GM12873 (cell line): ENCODE measurements at regions not wholly inside any gene's neighbourhood (a gene's known extent, or its start where the extent isn't known, plus 50 kb on each side); places are given as distances from the start of the nearest gene placed in this dataset.

ENCODE experiments used
- TF ChIP-seq, protein P1 (sequence below): IDR thresholded peaks from 2 replicates; pipeline ENCODE4 v1.5.1; 2012; ENCODE audit warnings: low read depth, mild to moderate bottlenecking, moderate library complexity, low read length, control low read depth; ENCODE audit not compliant: insufficient read depth; ENCODE audit errors: missing control alignments

DNA sequence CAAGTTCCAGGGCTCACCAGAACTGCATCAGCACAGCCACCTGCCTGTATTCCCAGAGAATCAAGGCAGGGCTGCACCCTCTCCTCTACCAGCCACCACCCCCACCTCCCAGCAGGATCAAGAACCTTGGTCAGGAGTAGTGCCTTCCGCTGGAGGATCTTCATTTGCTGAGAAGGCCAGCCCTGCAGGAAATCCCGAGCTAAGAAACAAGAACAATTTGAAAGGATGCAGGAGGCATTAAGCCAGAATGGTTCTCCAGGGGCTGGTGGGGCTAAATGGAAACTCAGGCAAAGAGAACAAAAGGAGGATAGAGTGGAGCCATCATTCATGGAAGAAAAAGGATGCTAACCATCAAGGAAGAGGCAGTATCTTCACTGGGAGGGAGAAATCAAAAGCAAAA, 147.3 kb upstream of the SLC14A2 start:
- TF ChIP-seq, protein P1, sequence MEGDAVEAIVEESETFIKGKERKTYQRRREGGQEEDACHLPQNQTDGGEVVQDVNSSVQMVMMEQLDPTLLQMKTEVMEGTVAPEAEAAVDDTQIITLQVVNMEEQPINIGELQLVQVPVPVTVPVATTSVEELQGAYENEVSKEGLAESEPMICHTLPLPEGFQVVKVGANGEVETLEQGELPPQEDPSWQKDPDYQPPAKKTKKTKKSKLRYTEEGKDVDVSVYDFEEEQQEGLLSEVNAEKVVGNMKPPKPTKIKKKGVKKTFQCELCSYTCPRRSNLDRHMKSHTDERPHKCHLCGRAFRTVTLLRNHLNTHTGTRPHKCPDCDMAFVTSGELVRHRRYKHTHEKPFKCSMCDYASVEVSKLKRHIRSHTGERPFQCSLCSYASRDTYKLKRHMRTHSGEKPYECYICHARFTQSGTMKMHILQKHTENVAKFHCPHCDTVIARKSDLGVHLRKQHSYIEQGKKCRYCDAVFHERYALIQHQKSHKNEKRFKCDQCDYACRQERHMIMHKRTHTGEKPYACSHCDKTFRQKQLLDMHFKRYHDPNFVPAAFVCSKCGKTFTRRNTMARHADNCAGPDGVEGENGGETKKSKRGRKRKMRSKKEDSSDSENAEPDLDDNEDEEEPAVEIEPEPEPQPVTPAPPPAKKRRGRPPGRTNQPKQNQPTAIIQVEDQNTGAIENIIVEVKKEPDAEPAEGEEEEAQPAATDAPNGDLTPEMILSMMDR, result no peak

DNA sequence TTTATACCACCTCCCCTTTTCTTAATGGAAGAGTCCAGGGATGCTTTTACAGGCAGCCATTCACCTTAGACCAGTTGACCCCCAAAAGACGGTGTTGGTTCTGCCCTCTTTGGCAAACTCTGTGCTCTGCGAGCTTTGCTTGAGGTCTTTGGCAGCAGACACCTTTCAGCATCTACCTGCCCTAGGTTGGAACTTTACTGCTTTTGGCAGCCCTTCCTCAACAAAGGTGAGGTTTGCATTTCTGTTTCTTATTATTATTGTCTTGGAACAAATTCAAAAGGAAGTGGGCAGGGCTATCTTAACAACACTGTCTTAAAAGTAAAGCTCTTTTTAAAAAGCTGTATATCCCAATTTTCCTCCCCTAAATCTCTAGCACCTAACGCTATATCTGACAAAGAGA, 136.4 kb upstream of the SLC14A2 start:
- TF ChIP-seq, protein P1, result no peak

DNA sequence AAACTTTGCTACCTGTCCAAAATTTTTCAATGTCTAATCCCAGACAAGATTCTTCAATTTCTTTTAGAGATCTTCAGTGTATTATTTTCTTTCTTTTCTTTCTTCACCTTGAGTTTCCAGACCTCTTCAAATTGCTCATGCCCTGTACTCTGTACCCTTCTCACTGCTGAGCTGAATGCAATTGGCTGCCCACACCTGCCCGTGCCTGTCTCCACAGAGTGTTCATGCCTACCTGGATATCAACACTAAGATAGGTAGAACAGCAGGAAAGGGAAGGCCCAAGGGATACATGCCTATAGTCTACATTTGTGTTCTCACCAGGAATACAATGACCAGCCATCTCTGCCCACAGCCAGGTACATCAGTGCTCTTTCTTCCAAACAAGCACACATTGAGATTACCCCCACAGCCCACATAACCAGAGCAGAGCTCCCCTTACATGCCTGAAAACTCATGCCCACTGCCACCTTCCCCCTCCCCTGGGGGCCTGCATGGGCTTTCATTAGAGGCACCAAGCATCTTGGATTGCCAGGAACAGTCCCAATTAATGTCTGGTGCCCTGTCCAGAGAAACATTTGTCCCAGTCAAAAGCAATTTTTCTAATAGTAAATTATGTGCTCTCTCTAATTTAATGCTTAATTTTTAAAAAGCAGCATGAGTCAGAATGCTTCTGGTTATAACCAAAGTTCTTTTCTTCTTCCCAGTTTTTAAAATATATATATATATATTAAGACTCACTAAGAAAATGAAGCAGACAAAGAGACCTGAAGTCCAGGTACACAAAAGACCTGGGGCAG, 134.9 kb upstream of the SLC14A2 start:
- TF ChIP-seq, protein P1, result no peak

DNA sequence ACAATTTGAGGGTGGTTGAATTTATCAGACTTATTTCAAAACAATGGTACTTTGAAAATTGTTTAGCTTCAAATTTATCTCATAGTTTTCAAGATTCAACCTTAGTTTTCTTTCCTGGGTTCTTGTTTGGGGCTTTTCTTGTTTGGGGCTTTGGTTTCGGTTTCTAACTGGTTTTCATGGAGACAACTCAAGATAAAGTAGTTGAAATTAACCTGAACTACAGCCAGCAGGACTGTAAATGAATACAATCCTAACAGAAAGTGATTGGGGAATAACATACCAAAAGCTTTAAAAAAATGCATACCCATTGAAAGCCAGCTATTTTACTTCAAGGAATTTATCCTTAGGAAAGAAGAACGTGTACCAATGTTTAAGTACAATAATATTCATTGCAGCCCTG, 133.5 kb upstream of the SLC14A2 start:
- TF ChIP-seq, protein P1, result no peak

DNA sequence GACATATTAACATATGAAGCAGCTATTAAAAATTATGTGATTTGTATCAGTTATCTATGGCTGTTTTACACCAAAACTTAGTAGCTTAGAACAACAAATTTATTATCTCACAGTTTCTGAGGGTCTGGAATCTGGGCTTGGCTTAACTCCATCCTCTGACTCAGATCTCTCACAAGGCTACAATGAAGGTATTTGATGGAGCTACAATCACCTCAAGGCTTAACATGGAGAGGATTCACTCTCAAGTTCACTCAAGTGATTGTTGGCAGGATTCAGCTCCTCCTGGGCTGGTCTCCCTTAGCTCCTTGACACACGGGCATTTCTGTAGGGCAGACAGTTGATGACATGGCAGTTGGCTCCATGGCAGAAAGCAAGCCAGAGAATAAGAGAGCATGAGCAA, 133.0 kb upstream of the SLC14A2 start:
- TF ChIP-seq, protein P1, result no peak

DNA sequence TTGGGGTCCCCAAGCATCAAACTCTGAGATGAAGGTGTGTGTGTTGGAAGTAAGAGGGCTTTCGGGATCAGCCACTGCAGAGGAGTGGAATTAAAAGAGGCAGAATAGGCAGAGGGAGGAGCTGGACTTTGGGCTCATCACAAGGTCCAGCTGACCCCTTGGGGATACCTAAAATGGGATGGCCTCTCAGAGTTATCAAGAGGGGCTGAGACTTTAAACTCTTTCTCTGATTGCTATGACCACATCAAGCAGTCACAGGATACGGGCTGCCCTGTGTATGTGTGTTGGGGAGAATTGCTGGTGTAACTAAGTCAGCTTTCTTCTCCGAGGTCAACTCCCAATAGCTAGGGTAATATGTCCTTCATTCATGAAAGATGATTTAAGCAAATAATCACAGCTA, 127.7 kb upstream of the SLC14A2 start:
- TF ChIP-seq, protein P1, result no peak

DNA sequence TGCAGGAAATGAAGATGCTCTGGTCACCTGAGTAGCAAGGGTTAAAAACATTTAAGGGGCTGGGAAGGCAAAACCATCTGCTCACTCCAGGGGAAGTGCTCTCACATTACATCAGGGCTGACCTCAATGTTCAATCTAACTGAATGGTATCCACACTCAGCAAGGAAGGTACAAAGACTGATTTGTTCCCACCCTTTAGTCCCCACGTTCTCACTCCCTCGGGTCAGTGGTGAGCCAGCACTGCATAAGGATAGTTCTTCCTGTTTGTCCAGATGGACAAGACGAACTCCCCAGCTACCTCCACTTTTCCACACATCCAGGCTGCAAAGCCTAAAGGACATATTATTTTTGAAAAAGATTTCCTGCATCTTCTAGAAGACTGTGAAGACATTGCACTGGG, 126.6 kb upstream of the SLC14A2 start:
- TF ChIP-seq, protein P1, result no peak
